H1 (cell line): ENCODE measurements at regions not wholly inside any gene's neighbourhood (a gene's known extent, or its start where the extent isn't known, plus 50 kb on each side); places are given as distances from the start of the nearest gene placed in this dataset.

Experiments used
- BRCA1 ChIP-seq: IDR thresholded peaks from 2 replicates; pipeline ENCODE4 v1.6.1; 2012; ENCODE audit warnings: low read depth, low read length, improper control_type of control experiment
- CEBPB ChIP-seq: IDR thresholded peaks from 2 replicates; pipeline ENCODE4 v1.6.1; 2012; ENCODE audit warnings: low read depth, low read length
- EGR1 ChIP-seq: IDR thresholded peaks from 2 replicates; pipeline ENCODE4 v1.6.1; 2011; ENCODE audit warnings: low read depth, low read length, borderline replicate concordance
- EP300 ChIP-seq, 2 experiments: IDR thresholded peaks; 1 replicate in 1 of 2; 2 replicates in 1 of 2; pipeline ENCODE4 v1.6.1; 2011 to 2012; ENCODE audit warnings: low read depth in 2 of 2, low read length in 2 of 2, mild to moderate bottlenecking in 2 of 2, borderline replicate concordance in 1 of 2, inconsistent platforms in 1 of 2, moderate library complexity in 1 of 2
- JUND ChIP-seq: IDR thresholded peaks from 2 replicates; pipeline ENCODE4 v1.6.1; 2011; ENCODE audit warnings: mild to moderate bottlenecking, improper control_type of control experiment, low read length
- NANOG ChIP-seq: IDR thresholded peaks from 2 replicates; pipeline ENCODE4 v1.6.1; 2011; ENCODE audit warnings: low read length, low read depth, mild to moderate bottlenecking, inconsistent platforms; ENCODE audit not compliant: insufficient read depth, poor library complexity, severe bottlenecking
- POLR2AphosphoS5 ChIP-seq: IDR thresholded peaks from 2 replicates; pipeline ENCODE4 v1.6.1; 2011; ENCODE audit warnings: low read depth, low read length
- RAD21 ChIP-seq, 2 experiments: IDR thresholded peaks in 1 of 2; conservative IDR thresholded peaks in 1 of 2; 2 replicates each; pipeline ENCODE4 v1.6.1; 2011; ENCODE audit warnings: low read depth in 2 of 2, low read length in 2 of 2, improper control_type of control experiment in 1 of 2, inconsistent platforms in 1 of 2, mild to moderate bottlenecking in 1 of 2, moderate library complexity in 1 of 2
- TCF12 ChIP-seq: IDR thresholded peaks from 2 replicates; pipeline ENCODE4 v1.6.1; 2011; ENCODE audit warnings: low read depth, mild to moderate bottlenecking, low read length
- YY1 ChIP-seq: IDR thresholded peaks from 2 replicates; pipeline ENCODE4 v1.6.1; 2011; ENCODE audit warnings: low read depth, mild to moderate bottlenecking, low read length
- TF ChIP-seq, protein P1 (sequence below), 3 experiments: IDR thresholded peaks; 1 replicate in 2 of 3; 2 replicates in 1 of 3; pipeline versions ENCODE4 v1.5.1 to v1.6.1; 2011; ENCODE audit warnings: low read length in 3 of 3, mild to moderate bottlenecking in 3 of 3, inconsistent platforms in 2 of 3, low read depth in 1 of 3, moderate library complexity in 1 of 3; ENCODE audit not compliant: insufficient read depth in 1 of 3; ENCODE audit errors: control extremely low read depth in 1 of 3
- TF ChIP-seq, protein P2 (sequence below): IDR thresholded peaks from 2 replicates; pipeline ENCODE4 v1.6.1; 2012; ENCODE audit warnings: inconsistent platforms
- TF ChIP-seq, protein P3 (sequence below): IDR thresholded peaks from 2 replicates; pipeline ENCODE4 v1.6.1; 2012; ENCODE audit warnings: inconsistent platforms

DNA sequence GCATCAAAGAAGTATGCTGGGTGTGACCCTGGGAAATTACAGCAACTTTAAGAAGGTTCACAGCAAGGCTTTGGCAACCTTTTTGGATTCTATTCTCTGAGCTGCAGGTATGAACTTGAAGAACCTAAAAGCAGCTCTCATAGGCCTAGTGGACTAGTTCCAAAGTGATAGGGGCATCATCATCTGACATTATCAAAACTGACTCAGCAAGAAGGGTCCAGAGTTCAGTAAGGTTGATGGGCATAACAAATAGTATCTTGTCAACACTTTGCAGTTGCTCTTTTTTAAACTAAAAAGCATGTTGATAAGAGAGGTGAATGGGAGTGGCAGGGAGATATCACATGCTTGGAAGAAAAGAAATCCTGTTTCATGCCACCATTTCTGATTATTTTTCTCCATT, 249.3 kb downstream of the ZNF674 start:
- no peak for TF ChIP-seq YY1
- TF ChIP-seq, protein P1, sequence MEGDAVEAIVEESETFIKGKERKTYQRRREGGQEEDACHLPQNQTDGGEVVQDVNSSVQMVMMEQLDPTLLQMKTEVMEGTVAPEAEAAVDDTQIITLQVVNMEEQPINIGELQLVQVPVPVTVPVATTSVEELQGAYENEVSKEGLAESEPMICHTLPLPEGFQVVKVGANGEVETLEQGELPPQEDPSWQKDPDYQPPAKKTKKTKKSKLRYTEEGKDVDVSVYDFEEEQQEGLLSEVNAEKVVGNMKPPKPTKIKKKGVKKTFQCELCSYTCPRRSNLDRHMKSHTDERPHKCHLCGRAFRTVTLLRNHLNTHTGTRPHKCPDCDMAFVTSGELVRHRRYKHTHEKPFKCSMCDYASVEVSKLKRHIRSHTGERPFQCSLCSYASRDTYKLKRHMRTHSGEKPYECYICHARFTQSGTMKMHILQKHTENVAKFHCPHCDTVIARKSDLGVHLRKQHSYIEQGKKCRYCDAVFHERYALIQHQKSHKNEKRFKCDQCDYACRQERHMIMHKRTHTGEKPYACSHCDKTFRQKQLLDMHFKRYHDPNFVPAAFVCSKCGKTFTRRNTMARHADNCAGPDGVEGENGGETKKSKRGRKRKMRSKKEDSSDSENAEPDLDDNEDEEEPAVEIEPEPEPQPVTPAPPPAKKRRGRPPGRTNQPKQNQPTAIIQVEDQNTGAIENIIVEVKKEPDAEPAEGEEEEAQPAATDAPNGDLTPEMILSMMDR (IDR thresholded peaks at IDR 0.05; ENCODE audit: control extremely low read depth in 1 of 3, insufficient read depth in 1 of 3, low read depth in 1 of 3, low read length in 3 of 3) = no peak
- no peak for TF ChIP-seq TCF12
- no peak for TF ChIP-seq CEBPB
- no peak for TF ChIP-seq JUND
- TF ChIP-seq, protein P2, sequence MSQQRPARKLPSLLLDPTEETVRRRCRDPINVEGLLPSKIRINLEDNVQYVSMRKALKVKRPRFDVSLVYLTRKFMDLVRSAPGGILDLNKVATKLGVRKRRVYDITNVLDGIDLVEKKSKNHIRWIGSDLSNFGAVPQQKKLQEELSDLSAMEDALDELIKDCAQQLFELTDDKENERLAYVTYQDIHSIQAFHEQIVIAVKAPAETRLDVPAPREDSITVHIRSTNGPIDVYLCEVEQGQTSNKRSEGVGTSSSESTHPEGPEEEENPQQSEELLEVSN = no peak
- TF ChIP-seq, protein P3, sequence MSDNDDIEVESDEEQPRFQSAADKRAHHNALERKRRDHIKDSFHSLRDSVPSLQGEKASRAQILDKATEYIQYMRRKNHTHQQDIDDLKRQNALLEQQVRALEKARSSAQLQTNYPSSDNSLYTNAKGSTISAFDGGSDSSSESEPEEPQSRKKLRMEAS = no peak
- TF ChIP-seq NANOG = no peak
- no peak for TF ChIP-seq EP300 (IDR thresholded peaks at IDR 0.05; ENCODE audit: borderline replicate concordance in 1 of 2, low read depth in 2 of 2, low read length in 2 of 2)
- no peak for TF ChIP-seq POLR2AphosphoS5
- no peak for TF ChIP-seq RAD21 (IDR thresholded peaks at IDR 0.05 in 1 of 2, conservative IDR thresholded peaks at IDR 0.05 in 1 of 2; ENCODE audit: low read depth in 2 of 2, low read length in 2 of 2)
- no peak for TF ChIP-seq BRCA1
- no peak for TF ChIP-seq EGR1
